ENCODE measurements at regions not wholly inside any gene's neighbourhood (a gene's known extent, or its start where the extent isn't known, plus 50 kb on each side); places are given as distances from the start of the nearest gene placed in this dataset.

GRCh38 chr1:34322969-34323368 is 146.3 kb downstream of the C1orf94 start:
- TF ChIP-seq, protein P1, sequence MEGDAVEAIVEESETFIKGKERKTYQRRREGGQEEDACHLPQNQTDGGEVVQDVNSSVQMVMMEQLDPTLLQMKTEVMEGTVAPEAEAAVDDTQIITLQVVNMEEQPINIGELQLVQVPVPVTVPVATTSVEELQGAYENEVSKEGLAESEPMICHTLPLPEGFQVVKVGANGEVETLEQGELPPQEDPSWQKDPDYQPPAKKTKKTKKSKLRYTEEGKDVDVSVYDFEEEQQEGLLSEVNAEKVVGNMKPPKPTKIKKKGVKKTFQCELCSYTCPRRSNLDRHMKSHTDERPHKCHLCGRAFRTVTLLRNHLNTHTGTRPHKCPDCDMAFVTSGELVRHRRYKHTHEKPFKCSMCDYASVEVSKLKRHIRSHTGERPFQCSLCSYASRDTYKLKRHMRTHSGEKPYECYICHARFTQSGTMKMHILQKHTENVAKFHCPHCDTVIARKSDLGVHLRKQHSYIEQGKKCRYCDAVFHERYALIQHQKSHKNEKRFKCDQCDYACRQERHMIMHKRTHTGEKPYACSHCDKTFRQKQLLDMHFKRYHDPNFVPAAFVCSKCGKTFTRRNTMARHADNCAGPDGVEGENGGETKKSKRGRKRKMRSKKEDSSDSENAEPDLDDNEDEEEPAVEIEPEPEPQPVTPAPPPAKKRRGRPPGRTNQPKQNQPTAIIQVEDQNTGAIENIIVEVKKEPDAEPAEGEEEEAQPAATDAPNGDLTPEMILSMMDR (IDR thresholded peaks at IDR 0.05; ENCODE audit: insufficient read depth, missing control alignments): no peak
- DNase-seq (ENCODE audit: insufficient read length, low spot score) (no peak), FAIRE-seq (no peak)

DNA sequence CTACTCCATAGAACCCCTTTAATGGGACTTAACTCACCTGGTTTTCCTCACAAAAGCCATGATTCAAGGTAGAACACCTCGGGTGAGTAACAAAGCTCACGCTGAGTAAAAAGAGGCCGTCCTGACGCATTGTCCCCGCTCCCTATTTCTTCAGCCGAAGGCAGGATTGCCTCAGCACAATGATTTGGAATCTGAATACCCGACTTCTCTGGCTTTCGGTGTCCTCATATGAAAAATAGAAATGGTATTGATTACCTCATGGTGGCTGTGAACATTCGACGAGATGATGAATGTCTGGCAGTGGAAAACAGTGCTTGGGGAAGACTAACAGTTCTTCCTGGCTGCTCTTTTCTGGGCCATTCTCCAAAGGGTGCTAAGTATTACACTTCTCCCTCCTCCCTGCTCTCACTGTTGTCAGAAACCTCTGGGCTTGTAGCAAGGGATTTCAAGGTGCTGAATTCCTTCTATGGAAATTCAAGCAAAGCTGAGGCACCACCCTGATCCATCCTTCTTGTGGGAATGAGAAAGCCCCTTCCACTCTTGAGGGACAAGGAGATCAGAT is 148.3 kb downstream of the C1orf94 start:
- no peak for FAIRE-seq
- TF ChIP-seq, protein P1 (IDR thresholded peaks at IDR 0.05; ENCODE audit: insufficient read depth, missing control alignments): no peak
- no peak for DNase-seq (ENCODE audit: insufficient read length, low spot score)

DNA sequence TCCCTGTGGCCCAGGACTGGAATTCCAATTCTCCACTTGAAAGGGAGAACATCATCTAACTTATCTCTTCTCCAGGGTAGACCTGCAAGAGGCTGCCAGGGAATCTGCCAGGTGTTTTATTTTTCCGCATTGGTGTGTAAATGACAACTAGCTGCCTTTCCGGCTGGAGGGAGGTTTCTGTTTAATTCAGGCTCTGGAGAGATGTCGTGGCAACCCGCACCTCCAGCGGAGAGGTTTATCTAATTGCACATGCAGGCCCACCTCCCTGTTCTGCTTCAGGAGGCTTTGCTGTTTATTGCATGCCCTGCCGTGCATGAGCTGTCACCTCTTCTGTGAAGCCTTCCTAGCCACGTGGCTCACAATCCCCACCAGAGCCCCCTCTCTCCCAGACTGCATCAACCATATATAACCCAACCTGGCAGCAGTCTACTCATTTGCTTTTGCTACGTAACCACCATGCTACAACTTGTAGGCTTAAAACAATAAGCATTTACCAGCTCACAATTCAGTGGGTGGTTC is 151.6 kb downstream of the C1orf94 start:
- no peak for DNase-seq (ENCODE audit: insufficient read length, low spot score)
- FAIRE-seq: no peak
- TF ChIP-seq, protein P1 (IDR thresholded peaks at IDR 0.05; ENCODE audit: insufficient read depth, missing control alignments): no peak

DNA sequence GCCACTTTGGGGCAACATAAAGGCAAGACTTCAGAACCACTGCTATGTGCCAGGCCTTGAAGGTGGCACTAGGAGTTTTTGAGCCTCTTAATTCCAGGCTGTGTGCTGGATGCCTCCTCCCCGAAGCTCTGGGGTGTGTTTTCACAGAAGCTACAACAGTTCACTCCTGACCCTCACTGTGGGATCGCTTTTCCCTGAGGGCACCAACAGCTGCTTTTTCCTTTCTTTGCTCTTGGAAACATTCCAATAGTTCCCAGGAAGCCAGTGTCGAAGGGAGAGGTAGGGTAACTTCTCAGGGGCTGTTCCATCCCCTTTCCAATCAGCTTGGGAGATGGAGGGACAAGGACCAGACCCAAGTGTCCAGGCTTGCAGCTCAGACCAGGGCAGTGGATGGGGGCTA is 153.4 kb downstream of the C1orf94 start:
- TF ChIP-seq, protein P1 (IDR thresholded peaks at IDR 0.05; ENCODE audit: insufficient read depth, missing control alignments): no peak
- FAIRE-seq (no peak), DNase-seq (ENCODE audit: insufficient read length, low spot score) (no peak)

DNA sequence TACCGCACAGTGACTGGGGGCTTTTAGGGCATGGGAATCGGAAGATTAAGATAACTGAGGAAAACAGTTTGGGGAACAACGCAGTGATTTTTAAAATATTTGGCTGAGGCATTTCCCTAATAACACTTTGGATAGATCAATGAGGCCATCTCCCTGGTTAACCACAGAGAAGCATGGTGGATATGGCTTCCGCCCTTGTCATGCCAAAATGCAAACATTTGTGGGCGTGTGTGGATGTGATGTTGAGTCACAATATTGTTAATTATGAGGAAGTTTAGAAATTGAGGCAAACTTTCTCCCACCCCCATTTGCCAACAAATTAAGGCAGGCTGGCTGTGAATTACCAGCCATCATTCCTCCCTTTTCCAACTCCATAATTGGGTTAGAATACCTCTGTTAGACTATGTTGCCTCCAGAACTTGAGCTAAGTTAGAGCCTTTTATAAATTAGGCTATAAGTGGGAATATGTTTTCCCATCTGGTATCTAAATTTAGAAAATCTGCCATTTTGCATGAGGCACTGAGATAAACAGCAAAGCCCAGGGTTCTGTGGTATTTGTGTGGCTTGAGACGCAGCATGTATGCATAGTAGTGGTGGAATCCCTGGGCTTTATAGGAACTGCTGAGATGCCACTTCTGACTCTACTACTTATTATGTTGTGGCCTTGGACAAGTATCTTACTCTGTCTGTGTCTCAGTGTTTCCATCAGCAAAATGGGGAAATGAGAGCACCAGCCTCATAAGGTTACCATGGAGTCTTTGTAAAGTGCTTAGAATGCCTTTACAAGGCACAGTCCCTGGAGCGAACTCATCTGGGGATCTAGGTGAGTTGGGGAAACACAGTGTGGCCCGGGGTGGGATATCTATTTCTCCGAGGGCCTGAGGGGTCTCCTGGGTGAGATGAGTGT is 154.6 kb downstream of the C1orf94 start:
- TF ChIP-seq, protein P1 (IDR thresholded peaks at IDR 0.05; ENCODE audit: insufficient read depth, missing control alignments): no peak
- FAIRE-seq: no peak

GRCh38 chr1:34332996-34333395 is 156.3 kb downstream of the C1orf94 start:
- TF ChIP-seq, protein P1 (IDR thresholded peaks at IDR 0.05; ENCODE audit: insufficient read depth, missing control alignments): no peak
- no peak for FAIRE-seq
- no peak for DNase-seq (ENCODE audit: insufficient read length, low spot score)

More for the DNA sequence above, 154.6 kb downstream of the C1orf94 start:
- DNase-seq (ENCODE audit: insufficient read length, low spot score): no peak

- FAIRE-seq: no peak
- DNase-seq (ENCODE audit: insufficient read length, low spot score): no peak
- TF ChIP-seq, protein P1 (IDR thresholded peaks at IDR 0.05; ENCODE audit: insufficient read depth, missing control alignments): no peak
Measured at GRCh38 chr1:34338871-34339270, 162.2 kb downstream of the C1orf94 start.
